GM18508 (cell line): ENCODE measurements at regions not wholly inside any gene's neighbourhood (a gene's known extent, or its start where the extent isn't known, plus 50 kb on each side); places are given as distances from the start of the nearest gene placed in this dataset.

Experiments used
- ATAC-seq: cut with Tn5 transposase; IDR thresholded peaks from one replicate; pipeline ENCODE4 v1.9.1; 2021; ENCODE audit warnings: moderate number of reproducible peaks; ENCODE audit not compliant: insufficient read depth, unreplicated experiment

DNA sequence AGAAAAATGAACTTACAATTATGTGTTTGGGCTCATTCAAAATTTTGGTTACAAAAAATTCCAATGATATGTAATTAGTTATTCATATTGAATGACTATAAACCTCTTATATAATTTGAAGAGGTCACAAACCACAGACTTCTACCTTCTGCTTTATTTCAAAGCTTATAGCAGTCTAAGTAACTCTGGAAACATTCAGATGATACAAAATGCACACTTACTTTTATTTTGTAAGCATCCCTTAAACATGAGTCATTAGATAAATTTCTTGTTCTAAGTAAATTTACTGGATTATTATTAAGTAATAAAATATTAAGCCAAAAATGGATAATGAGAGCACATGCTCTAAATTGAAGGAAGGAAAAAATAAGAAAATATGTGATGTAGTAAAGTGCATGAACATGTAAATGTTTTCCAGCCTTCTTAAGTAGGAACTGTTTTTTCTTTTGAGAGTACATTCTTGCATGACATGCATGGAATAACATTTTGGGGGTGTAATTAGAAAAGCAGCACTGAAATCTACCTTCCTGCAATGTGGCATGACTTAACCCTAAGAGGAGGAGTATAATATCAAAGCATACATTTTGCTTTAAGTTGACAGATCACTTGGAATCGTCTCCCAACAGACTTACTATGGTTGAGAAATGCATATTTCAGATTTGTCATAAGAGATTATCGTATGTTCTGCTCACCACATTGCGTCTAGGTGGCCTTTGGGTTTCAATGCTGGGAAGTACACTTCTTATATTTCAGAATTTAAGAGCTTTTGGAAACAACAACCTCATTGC lies 372.7 kb upstream of the HSF2 start:
- no peak for ATAC-seq

DNA sequence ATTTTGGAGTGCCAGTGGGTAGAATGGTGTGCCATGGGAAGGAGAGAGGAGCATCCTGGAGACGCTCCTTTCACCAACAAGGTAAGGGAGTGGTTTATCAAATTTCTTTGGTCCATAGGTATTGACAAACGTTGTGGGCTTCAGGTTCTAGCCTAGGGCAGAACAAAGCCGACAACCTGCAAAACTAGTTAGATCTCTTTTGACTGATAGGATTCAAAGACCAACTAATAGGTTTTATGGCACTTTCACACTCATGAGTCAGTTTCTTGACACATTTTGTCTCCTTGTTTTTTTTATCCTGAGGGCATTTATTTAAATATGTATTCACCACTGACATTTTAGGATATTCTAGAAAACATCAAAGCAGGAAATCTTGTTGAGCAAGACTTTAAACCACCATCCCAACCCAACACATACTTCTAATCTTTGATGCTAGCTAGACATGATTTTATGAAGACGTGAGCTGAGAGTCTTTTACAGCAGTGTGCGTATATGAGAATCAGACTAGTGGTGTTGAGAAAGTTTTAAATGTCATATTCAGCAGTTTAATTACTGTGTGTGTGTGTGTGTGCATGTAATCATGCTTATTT lies 370.4 kb upstream of the HSF2 start:
- ATAC-seq, result no peak

DNA sequence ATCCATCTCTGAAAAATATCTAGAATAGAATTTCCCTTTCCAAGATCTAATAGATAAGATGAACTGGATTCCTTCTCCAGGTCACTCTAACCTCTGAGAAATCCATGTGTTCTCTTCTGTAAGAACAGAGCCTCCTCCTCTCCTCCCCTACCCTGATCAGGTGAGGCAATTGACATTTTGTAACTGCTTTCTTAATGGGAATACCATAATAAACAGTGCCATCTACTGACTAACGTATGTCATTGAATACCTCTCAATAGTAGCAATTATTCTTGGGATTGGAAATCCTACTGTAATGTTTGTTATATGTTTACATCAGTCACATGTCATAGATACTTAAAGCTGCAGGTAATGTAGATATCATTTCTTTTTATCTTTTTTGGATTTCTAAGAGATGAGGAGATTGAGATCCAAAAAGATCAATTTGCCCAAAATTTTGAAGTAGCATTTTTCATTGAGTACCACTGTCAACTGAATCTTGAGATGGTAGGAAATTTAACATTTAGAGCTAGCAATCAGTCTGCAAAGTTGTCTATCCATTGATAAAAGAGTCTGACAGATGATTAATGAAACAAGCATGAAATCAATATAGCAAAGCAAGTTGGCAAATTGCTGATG lies 365.8 kb upstream of the HSF2 start:
- ATAC-seq, result peak; percentile 94

DNA sequence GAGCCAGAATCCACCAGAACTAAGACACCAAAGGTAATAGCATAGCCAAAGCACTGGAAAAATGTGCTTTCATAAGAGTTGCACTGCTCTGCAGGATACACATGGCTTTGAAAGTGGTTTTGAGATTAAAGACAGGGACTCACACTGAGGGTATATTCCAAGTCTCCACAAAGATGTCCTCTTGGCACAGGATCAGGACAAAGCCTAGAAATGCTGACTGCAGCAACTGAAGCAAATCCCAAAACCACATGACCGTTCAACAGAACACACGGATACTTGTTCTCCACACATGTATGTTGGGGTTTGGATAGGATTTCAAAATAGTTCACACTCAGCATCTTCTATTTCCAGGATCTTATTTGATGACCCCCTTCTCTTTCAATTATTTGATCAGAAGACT lies 364.3 kb upstream of the HSF2 start:
- no peak for ATAC-seq

DNA sequence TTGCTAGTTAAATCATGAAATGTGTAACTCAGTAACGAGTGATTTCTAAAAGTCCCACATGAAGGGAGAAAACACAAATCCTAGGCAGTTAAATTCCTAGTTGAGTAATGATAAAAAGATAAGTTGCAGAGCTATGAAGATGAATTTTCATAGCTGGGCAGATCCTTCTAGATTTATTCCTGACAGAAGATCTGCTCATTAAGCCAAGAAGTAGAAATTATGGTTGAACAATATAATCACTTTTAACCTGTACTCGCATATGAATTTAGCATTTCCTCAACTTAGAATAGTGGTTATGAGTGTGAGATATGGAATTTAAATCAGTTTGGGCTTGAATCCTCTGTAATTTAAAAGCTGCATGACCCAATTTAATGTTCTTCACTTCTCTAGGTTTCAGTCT lies 359.2 kb upstream of the HSF2 start:
- no peak for ATAC-seq

DNA sequence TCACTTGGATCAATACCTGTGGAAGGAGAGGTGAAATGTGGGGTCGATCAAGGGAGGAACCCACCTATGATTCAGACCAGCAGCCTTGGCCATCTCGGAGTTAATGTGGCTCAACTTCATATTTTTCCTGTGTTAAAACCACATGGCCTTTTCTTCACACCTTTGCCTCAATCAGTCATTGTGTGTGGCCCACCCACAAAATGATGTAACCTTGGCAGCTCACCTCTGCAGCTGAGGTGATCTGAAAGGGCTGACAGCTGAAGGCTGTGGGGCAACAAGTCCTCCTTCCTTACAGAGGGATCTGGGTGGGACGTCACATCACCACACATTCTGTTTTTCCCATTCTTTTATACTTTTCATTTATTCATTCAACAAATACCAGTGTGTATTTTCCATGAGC lies 357.1 kb upstream of the HSF2 start:
- ATAC-seq, result no peak

DNA sequence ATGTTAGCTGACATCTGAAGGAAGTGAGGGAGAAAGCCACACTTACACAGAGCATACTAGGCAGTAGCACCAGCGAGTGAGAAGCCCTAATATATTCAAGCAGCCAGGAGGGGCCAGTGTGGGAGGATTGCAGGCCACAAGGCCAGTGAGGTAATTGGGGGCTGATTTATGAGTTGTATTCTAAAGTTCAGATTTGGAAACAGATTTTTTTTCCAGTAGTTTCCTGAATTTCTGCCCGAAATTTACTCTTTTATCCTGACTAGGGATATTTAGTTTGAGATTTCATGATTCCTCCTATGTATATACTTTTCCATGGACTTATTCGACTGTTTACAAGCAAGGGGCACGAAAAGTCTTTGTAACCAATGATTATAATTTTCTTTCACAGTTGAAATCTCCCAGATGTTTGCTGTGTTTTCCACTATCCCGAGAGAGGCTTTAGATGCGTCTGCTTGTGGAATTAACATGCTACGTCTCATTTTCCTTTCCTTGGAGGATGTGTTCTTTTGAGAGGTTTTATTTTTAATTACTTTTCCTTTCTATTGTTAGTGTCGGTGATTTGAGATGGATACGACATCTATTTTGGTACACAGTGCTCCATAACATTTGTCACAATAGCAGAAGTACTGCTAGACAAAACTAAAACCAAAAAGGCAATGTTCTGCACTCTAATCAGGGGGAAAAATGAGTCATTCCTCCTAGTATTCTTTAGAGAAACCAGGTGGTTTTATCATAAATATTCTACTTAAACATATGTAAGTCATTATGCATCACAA lies 356.3 kb upstream of the HSF2 start:
- ATAC-seq, result no peak

DNA sequence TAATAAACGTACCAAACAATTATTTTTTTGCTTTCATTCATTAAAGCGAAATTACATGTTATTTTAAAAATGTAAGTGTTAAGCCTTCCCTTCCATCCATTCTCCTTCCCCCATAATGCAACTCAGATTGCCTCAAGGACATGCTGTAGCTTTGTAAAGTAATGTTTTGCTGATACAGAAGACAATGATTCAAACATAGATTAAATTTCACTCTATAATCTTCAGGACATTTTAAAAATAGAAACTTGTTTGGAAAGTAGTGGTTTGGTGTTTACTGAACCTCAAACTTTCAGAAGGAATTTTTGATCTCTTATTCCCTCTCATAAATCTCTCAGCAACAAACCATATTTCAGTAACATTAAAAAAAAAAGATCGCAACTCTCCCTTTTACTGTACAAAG lies 350.9 kb upstream of the HSF2 start:
- ATAC-seq, result no peak

DNA sequence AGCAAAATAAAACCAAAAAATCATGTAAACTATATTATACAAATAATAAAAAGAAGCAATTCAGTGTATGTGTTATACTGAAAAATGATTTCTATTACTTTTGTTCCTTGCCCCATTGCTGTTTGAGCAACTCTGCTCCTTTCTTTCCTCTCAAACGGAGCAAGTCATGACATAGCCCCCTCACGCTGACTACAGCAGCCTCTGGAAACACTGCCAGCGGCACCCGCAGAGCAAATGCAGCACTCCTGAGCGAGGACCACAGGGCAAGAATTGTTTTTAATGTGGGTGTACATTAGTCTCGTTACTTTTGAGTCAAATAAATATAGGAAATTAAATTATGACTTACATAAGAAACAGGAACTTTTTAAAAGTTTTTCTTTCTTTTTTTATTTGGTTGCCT lies 350.1 kb upstream of the HSF2 start:
- ATAC-seq, result no peak

DNA sequence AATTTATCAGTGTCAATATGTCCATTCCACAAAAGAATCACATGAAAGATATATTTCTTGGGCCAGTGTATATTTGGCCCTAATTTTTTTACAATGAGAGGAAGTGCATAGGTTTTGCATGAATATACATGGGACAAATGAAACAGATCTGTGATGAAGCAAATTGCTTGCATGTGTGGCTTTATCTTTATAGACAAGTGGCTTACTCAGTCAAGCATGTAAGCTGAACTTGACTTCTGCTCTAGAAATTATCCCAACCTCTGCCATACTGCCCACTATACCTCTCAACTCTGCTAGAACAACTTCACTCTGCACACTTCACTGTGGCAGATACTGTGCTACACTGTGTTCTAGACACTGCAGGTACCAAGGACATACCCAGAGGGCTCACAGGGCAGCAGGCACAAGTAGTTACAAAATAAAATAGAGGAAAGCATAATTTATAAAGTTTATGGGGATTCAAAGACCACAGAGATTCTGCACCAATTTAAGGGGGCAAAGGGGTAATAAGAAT lies 349.2 kb upstream of the HSF2 start:
- no peak for ATAC-seq

DNA sequence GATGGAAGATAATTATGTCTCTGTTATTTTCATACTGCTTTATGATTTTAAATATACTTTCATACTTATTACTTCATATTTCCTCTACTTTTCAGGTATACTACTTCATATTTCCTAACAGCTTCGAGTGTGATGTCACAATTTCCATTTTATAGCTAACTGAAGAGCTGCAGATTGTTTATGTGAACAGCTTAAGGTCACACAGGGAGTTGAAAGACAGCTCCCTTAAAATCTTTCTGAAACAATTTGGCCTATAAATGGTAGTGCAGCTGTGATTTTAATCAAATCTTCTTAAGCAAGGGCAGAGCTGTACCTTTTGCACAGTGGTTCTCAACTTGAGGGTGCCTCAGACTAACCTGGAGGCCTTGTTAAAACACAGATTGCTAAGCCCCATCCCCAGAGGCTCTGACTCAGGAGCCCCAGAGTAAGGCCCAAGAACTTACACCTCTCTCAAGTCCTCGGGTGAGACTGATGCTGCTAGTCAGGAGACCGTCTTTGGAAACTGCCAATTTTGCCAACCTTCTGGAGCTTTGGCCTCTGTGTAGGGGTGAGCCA lies 347.0 kb upstream of the HSF2 start:
- ATAC-seq, result no peak

DNA sequence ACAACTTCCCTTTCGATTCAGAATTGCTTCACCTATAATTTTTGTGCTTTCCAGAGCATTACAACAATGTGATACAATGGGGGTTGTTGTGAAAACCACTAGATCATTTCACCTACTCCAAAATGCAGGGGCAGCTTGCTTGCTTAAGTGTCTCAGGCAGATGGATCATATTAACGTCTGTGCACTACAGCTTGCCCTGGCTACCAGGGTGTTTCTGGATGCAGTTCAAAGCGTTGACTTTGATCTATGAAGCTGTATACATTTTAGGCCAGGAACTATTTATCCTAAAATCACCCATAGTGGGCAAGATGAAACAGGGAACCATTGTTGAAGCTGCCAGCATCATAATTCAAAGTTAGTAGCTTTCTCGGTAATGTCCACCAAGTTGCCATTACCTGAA lies 339.5 kb upstream of the HSF2 start:
- ATAC-seq, result no peak

DNA sequence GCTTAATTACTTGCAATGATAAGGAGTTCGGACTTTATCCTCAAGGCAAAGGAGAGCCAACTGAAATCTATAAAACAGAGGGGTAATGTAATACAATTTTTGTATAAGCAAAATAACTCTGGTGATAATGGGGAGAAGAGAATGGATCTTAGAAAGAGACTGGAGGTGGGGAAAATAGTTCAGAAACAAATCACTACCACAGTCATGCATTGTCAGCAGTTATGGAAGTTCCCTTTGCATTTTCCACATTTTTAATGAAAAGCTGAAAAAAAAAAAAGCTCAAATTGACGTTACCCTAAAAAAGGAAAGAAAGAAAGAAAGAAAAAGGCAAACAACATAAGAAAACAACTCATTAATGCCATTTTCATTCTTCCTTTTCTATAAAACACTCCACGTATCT lies 337.6 kb upstream of the HSF2 start:
- no peak for ATAC-seq

DNA sequence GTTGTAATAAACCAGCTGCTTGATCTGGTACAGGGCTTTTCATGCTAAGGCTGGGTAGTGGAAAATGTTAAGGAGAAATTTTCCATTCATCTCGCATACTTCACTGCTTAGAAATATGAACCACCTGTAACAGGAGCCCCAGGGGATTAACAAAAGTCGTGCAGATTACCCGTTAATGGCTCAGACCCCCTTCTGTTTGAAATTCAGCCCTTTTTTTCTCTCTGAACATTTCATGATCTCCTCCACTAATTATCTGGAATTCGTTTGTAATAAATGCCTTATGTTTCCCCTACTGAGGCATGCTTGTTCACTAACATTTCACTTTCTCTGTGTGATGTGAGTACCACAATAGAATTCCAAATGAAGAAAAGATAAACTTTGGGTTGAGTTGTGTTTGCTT lies 336.4 kb upstream of the HSF2 start:
- no peak for ATAC-seq

DNA sequence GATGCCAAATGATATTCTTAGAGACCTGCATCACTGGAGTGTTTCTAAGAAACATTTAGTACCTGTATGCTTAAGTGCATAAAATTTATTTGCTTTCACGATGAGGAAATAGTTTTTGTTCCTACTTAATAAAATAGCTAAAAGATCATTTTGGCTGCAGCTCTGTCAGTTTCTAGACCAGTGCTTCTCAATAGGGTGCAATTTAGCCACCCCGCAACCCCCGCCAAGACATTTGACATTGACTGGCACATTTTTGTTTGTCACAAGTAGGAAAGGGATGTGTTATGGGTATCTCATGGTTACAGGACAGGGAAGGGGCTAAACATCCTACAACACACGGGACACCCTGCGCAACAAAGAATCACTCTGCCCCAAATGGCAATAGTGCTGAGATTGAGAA lies 335.7 kb upstream of the HSF2 start:
- ATAC-seq, result no peak

DNA sequence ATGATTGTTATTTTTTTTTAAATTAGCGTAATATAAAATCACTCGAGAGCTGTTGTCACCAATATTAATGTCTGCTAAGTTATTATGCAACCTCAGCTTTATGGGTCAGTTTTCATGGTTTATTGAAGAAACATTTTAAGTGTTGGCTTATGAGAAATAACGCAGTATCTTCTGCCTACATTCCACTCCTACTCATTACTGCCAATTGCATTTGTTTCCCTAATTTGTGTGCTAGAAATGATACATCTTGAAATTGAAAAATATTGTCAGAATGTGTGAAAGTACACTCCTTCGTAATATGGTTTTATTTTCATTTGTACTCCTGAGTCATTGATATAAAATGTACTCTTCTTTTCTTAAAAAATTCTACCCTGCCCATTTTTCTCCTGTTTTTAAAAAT lies 333.3 kb upstream of the HSF2 start:
- no peak for ATAC-seq

DNA sequence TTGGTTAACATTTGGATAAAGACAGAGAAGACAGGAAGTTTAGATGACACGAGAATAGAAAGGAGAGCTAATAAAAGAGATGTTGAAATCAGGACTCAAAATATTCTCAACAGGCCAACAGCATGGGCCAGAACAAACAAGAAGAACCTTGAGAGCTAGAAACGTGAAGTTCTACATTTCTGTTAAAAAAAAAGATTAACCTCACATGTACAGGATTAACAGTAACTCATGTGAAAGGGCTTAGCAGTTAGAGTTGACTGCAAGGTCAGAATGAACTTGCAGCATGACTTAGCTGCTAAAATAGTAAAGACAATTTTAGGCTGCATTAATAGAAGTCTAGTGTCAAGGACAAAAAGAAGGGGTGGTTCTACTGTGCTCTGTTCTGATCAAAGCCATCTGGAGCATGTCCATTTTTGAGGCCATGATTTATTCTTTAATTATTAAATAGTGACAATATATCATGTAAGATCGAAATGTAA lies 331.1 kb upstream of the HSF2 start:
- no peak for ATAC-seq

DNA sequence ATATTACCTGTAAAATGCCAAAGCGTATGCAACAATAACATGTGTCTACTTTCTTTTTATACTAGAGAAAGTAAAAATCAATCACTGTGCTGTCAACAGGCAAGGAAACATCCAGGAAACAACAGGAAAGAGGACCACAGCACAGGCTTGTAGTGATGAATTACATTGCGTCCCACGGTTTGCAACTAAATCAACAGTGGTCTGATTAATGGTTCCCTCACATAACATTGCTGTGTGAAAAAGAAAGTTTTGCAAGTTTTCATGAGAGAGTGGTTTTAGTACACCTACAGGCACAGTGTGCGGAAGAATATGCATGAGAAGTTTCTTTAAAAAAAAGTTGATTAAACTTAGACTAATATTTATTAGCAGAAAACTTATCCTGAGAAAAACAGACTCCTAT lies 329.5 kb upstream of the HSF2 start:
- no peak for ATAC-seq

DNA sequence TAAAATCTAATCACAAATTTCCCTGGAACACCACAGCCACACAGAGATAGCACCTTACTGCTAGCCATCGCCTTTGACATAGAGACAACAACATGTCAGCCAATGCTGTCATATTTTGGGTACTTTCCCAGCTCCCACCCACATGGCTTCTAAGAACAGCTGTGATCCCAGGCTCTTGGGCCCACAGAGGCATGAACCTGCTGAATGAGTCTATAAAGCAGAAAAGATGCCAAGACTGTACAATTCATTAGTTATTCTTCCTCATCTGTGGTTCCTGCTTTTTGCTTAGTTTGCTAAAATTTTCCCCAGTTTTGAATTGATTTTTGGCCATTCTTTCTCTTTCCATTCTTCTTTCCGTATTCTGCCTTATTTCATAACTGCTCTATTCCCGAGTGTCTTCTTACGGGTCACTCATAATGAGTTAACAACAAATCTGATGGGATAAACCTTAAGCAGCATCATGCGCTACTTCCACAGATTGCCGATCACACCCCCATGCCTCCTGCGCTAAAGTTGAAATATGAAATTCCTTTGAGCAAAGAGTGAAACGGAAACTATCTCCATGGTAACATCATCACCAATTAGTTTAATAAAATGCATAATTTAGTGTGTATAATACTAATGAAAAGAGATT lies 327.3 kb upstream of the HSF2 start:
- no peak for ATAC-seq
